ENCODE measurements at regions not wholly inside any gene's neighbourhood (a gene's known extent, or its start where the extent isn't known, plus 50 kb on each side); places are given as distances from the start of the nearest gene placed in this dataset.

GRCh38 chr9:24766081-24766480 lies 220.4 kb upstream of the IZUMO3 start:
- Histone ChIP-seq H3K27me3 (ENCODE audit: low read length) (no peaks in the 10 kb centered on the region), H3K4me1 (ENCODE audit: insufficient read depth, low read length) (no peaks in the 10 kb centered on the region), H4K20me1 (ENCODE audit: low read length) (no peaks in the 10 kb centered on the region), H3K9ac (ENCODE audit: low read length) (no peak overlapping the region), H2AFZ (ENCODE audit: low read length) (no peak overlapping the region), H3K4me2 (ENCODE audit: low read length) (no peak overlapping the region), H3K4me3 (ENCODE audit: low read length) (no peak overlapping the region), H3K79me2 (ENCODE audit: low read length) (no peaks in the 10 kb centered on the region), H3K9me3 (ENCODE audit: low read length) (no peaks in the 10 kb centered on the region), H3K27ac (ENCODE audit: low read length) (no peak overlapping the region), H3F3A (ENCODE audit: low read length, unreplicated experiment) (no peaks in the 10 kb centered on the region), H3K9me2 (replicated peaks; ENCODE audit: low read length) (no peaks in the 10 kb centered on the region), H3K36me3 (ENCODE audit: low read depth, low read length) (no peaks in the 10 kb centered on the region)
- CTCF ChIA-PET = no interaction called here
- TF ChIP-seq EZH2phosphoT487 (IDR thresholded peaks at IDR 0.05; ENCODE audit: borderline replicate concordance, low read length) (no peak), EZH2 (IDR thresholded peaks at IDR 0.05; ENCODE audit: low read length, unreplicated experiment) (no peak), CTCF (conservative IDR thresholded peaks at IDR 0.05; ENCODE audit: low read depth, low read length) (no peak)
- ATAC-seq (no peak), DNase-seq (no peak)
- BruUV-seq (replicated peaks) = no TSS peak
- intact Hi-C loops (cut with micrococcal nuclease) = no loop called here
- POLR2A ChIA-PET (ENCODE audit: unreplicated experiment) = no interaction called here

DNA sequence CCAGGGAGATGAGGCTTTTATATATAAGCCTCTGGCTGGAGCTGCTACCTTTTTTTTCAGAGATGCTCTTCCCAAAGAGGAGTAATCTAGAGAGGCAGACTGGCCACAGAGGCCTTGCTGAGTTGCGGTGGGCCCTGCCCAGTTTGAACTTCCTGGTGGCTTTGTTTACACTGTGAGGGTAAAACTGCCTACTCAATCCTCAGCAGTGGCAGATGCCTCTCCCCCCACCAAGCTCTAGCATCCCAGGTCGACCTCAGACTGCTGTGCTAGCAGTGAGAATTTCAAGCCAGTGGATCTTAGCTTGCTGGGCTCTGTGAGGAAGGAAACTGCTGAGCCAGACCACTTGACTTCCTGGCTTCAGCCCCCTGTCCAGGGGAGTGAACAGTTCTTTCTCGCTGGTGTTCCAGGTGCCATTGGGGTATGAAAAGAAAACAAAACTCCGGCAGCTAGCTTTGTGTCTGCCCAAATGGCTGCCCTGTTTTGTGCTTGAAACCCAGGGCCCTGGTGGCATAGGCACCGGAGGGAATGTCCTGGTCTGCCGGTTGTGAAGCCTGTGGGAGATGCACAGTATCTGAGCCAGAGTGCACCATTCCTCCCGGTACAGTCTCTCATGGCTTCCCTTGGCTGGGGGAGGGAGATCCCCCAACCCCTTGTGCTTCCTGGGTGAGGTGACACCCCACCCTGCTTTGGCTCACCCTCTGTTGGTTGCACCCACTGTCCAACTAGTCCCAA lies 219.5 kb upstream of the IZUMO3 start:
- Histone ChIP-seq H3K9me3 (ENCODE audit: low read length) (no peaks in the 10 kb centered on the region), H3F3A (ENCODE audit: low read length, unreplicated experiment) (no peaks in the 10 kb centered on the region), H3K9ac (ENCODE audit: low read length) (no peak overlapping the region), H3K27me3 (ENCODE audit: low read length) (no peaks in the 10 kb centered on the region), H3K4me2 (ENCODE audit: low read length) (no peak overlapping the region), H3K4me3 (ENCODE audit: low read length) (no peak overlapping the region), H4K20me1 (ENCODE audit: low read length) (no peaks in the 10 kb centered on the region), H3K9me2 (replicated peaks; ENCODE audit: low read length) (no peaks in the 10 kb centered on the region), H3K36me3 (ENCODE audit: low read depth, low read length) (no peaks in the 10 kb centered on the region), H3K4me1 (ENCODE audit: insufficient read depth, low read length) (no peaks in the 10 kb centered on the region), H2AFZ (ENCODE audit: low read length) (no peak overlapping the region), H3K27ac (ENCODE audit: low read length) (no peak overlapping the region), H3K79me2 (ENCODE audit: low read length) (no peaks in the 10 kb centered on the region)
- no peak for ATAC-seq
- intact Hi-C loops (cut with micrococcal nuclease) = no loop called here
- CTCF ChIA-PET = no interaction called here
- TF ChIP-seq EZH2 (IDR thresholded peaks at IDR 0.05; ENCODE audit: low read length, unreplicated experiment) (no peak), CTCF (conservative IDR thresholded peaks at IDR 0.05; ENCODE audit: low read depth, low read length) (no peak), EZH2phosphoT487 (IDR thresholded peaks at IDR 0.05; ENCODE audit: borderline replicate concordance, low read length) (no peak)
- no peak for DNase-seq
- POLR2A ChIA-PET (ENCODE audit: unreplicated experiment) = no interaction called here
- BruUV-seq (replicated peaks) = no TSS peak

DNA sequence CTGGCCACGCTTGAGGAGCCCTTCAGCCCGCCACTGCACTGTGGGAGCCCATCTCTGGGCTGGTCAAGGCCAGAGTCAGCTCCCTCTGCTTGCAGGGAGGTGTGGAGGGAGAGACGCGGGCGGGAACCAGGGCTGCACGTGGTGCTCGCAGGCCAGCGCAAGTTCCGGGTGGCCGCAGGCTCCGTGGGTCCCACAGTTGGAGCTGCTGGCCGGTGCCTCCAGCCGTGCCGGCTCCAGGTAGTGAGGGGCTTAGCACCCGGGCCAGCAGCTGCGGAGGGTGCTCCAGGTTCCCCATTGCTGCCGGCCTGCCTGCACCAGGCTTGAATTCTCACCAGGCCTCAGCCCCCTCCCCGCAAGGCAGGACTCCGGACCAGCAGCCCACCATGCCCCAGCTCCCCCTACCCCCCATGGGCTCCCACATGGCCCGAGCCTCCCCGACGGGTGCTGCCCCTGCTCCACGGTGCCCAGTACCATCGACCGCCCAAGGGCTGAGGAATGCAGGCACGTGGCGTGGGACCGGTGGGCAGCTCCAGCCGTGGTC lies 192.8 kb upstream of the IZUMO3 start:
- H3F3A ChIP-seq (ENCODE audit: low read length, unreplicated experiment) = no peaks in the 10 kb centered on the region
- H3K27me3 ChIP-seq (ENCODE audit: low read length) = no peaks in the 10 kb centered on the region
- H3K36me3 ChIP-seq (ENCODE audit: low read depth, low read length) = no peaks in the 10 kb centered on the region
- H3K27ac ChIP-seq (ENCODE audit: low read length) = no peak overlapping the region
- no peaks in the 10 kb centered on the region for H3K79me2 ChIP-seq (ENCODE audit: low read length)
- H3K9me2 ChIP-seq (replicated peaks; ENCODE audit: low read length) = no peaks in the 10 kb centered on the region
- no peak for DNase-seq
- CTCF ChIA-PET = no interaction called here
- no peaks in the 10 kb centered on the region for H3K9me3 ChIP-seq (ENCODE audit: low read length)
- H3K4me3 ChIP-seq (ENCODE audit: low read length) = no peak overlapping the region
- H3K4me2 ChIP-seq (ENCODE audit: low read length) = no peak overlapping the region
- POLR2A ChIA-PET (ENCODE audit: unreplicated experiment) = no interaction called here
- no peaks in the 10 kb centered on the region for H4K20me1 ChIP-seq (ENCODE audit: low read length)
- no peak for TF ChIP-seq EZH2 (IDR thresholded peaks at IDR 0.05; ENCODE audit: low read length, unreplicated experiment)
- no peak for TF ChIP-seq EZH2phosphoT487 (IDR thresholded peaks at IDR 0.05; ENCODE audit: borderline replicate concordance, low read length)
- no peak for TF ChIP-seq CTCF (conservative IDR thresholded peaks at IDR 0.05; ENCODE audit: low read depth, low read length)
- ATAC-seq = no peak
- intact Hi-C loops (cut with micrococcal nuclease) = no loop called here
- no peaks in the 10 kb centered on the region for H3K4me1 ChIP-seq (ENCODE audit: insufficient read depth, low read length)
- BruUV-seq (replicated peaks) = no TSS peak
- H3K9ac ChIP-seq (ENCODE audit: low read length) = no peak overlapping the region
- no peak overlapping the region for H2AFZ ChIP-seq (ENCODE audit: low read length)

Data from PC-3 (cell line).